H1 (cell line): ENCODE measurements at regions not wholly inside any gene's neighbourhood (a gene's known extent, or its start where the extent isn't known, plus 50 kb on each side); places are given as distances from the start of the nearest gene placed in this dataset.

ENCODE experiments used
- CBX8 ChIP-seq: fragments of 300-800, 300-1000 bp; sonication (generic); IDR thresholded peaks from 2 replicates; pipeline ENCODE4 v1.7.1; 2016; ENCODE audit warnings: low read depth, low read length, borderline replicate concordance
- CTCF ChIP-seq, 3 experiments: IDR thresholded peaks; 1 replicate in 2 of 3; 2 replicates in 1 of 3; pipeline versions ENCODE4 v1.5.1 to v1.6.1; 2011; ENCODE audit warnings: low read length in 3 of 3, mild to moderate bottlenecking in 3 of 3, inconsistent platforms in 2 of 3, low read depth in 1 of 3, moderate library complexity in 1 of 3; ENCODE audit not compliant: insufficient read depth in 1 of 3; ENCODE audit errors: control extremely low read depth in 1 of 3
- EZH2 ChIP-seq: fragments of 200-600 bp; sonication (generic); IDR thresholded peaks from 2 replicates; pipeline ENCODE4 v1.7.1; 2012; ENCODE audit warnings: low read depth, mild to moderate bottlenecking, moderate library complexity, low read length, inconsistent platforms; ENCODE audit not compliant: severe bottlenecking
- JUN ChIP-seq: IDR thresholded peaks from 2 replicates; pipeline ENCODE4 v1.6.1; 2011; ENCODE audit warnings: low read depth, mild to moderate bottlenecking, improper control_type of control experiment, low read length
- JUND ChIP-seq: IDR thresholded peaks from 2 replicates; pipeline ENCODE4 v1.6.1; 2011; ENCODE audit warnings: mild to moderate bottlenecking, improper control_type of control experiment, low read length
- MAFK ChIP-seq: IDR thresholded peaks from 2 replicates; pipeline ENCODE4 v1.6.1; 2012; ENCODE audit warnings: low read depth, mild to moderate bottlenecking, improper control_type of control experiment, low read length
- MAX ChIP-seq: IDR thresholded peaks from 2 replicates; pipeline ENCODE4 v1.6.1; 2012; ENCODE audit warnings: inconsistent platforms
- POLR2A ChIP-seq, 2 experiments: IDR thresholded peaks; 1 replicate in 1 of 2; 2 replicates in 1 of 2; pipeline ENCODE4 v1.6.1; 2011; ENCODE audit warnings: low read depth in 2 of 2, low read length in 2 of 2, mild to moderate bottlenecking in 2 of 2; ENCODE audit errors: control extremely low read depth in 1 of 2
- RAD21 ChIP-seq, 2 experiments: IDR thresholded peaks in 1 of 2; conservative IDR thresholded peaks in 1 of 2; 2 replicates each; pipeline ENCODE4 v1.6.1; 2011; ENCODE audit warnings: low read depth in 2 of 2, low read length in 2 of 2, improper control_type of control experiment in 1 of 2, inconsistent platforms in 1 of 2, mild to moderate bottlenecking in 1 of 2, moderate library complexity in 1 of 2
- SIN3A ChIP-seq, 2 experiments: IDR thresholded peaks in 1 of 2; conservative IDR thresholded peaks in 1 of 2; 2 replicates each; pipeline ENCODE4 v1.6.1; 2011 to 2012; ENCODE audit warnings: low read length in 2 of 2, improper control_type of control experiment in 1 of 2, low read depth in 1 of 2, mild to moderate bottlenecking in 1 of 2
- SP4 ChIP-seq: IDR thresholded peaks from 2 replicates; pipeline ENCODE4 v1.6.1; 2012; ENCODE audit warnings: low read length, inconsistent platforms
- TAF1 ChIP-seq: IDR thresholded peaks from 2 replicates; pipeline ENCODE4 v1.6.1; 2011; ENCODE audit warnings: mild to moderate bottlenecking, low read depth, low read length
- TBP ChIP-seq: IDR thresholded peaks from 2 replicates; pipeline ENCODE4 v1.6.1; 2011; ENCODE audit warnings: low read depth, low read length, improper control_type of control experiment
- TCF12 ChIP-seq: IDR thresholded peaks from 2 replicates; pipeline ENCODE4 v1.6.1; 2011; ENCODE audit warnings: low read depth, mild to moderate bottlenecking, low read length

- no peak for TF ChIP-seq CTCF (IDR thresholded peaks at IDR 0.05; ENCODE audit: control extremely low read depth in 1 of 3, insufficient read depth in 1 of 3, low read depth in 1 of 3, low read length in 3 of 3)
- no peak for TF ChIP-seq TAF1
- TF ChIP-seq JUN = no peak
- no peak for TF ChIP-seq SIN3A (conservative IDR thresholded peaks at IDR 0.05 in 1 of 2, IDR thresholded peaks at IDR 0.05 in 1 of 2; ENCODE audit: low read depth in 1 of 2, low read length in 2 of 2)
- no peak for TF ChIP-seq EZH2
- TF ChIP-seq SP4 = no peak
- no peak for TF ChIP-seq TBP
- no peak for TF ChIP-seq CBX8
- TF ChIP-seq RAD21 (IDR thresholded peaks at IDR 0.05 in 1 of 2, conservative IDR thresholded peaks at IDR 0.05 in 1 of 2; ENCODE audit: low read depth in 2 of 2, low read length in 2 of 2) = no peak
- TF ChIP-seq POLR2A (IDR thresholded peaks at IDR 0.05; ENCODE audit: control extremely low read depth in 1 of 2, low read depth in 2 of 2, low read length in 2 of 2) = no peak
- no peak for TF ChIP-seq MAX
- no peak for TF ChIP-seq TCF12
- no peak for TF ChIP-seq MAFK
- TF ChIP-seq JUND = no peak
Measured at GRCh38 chr4:128654465-128654864, 155.0 kb upstream of the JADE1 start.
